ENCODE measurements at regions not wholly inside any gene's neighbourhood (a gene's known extent, or its start where the extent isn't known, plus 50 kb on each side); places are given as distances from the start of the nearest gene placed in this dataset.

DNA sequence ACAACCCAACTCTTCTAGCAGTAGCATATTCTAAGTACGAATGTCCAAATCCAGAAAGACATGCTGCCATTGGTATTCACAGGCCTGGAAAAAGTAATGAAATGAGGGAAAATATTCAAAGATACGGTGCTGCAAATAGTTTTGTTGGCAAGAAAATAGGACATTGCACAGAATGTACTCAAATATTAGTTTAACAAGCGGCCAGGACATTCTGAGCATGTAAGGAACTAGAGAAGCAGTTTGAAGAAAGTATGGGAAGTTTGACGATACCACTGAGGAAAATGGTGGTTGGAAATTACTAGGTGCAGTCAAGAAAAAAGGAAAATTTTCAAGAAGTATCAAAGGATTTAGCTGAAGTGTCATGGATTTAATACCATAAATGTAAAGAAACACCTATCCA lies 468.0 kb upstream of the GRIN3A start:
- no peaks in the 10 kb centered on the region for H3K27me3 ChIP-seq (ENCODE audit: control insufficient read depth, insufficient read depth, low read length)
- no peaks in the 10 kb centered on the region for H3K9me3 ChIP-seq (ENCODE audit: control insufficient read depth, insufficient read depth, low read length)
- CTCF ChIA-PET = no interaction called here
- H3K27ac ChIP-seq (ENCODE audit: low read depth, low read length) = no peak overlapping the region
- TF ChIP-seq, protein P1, sequence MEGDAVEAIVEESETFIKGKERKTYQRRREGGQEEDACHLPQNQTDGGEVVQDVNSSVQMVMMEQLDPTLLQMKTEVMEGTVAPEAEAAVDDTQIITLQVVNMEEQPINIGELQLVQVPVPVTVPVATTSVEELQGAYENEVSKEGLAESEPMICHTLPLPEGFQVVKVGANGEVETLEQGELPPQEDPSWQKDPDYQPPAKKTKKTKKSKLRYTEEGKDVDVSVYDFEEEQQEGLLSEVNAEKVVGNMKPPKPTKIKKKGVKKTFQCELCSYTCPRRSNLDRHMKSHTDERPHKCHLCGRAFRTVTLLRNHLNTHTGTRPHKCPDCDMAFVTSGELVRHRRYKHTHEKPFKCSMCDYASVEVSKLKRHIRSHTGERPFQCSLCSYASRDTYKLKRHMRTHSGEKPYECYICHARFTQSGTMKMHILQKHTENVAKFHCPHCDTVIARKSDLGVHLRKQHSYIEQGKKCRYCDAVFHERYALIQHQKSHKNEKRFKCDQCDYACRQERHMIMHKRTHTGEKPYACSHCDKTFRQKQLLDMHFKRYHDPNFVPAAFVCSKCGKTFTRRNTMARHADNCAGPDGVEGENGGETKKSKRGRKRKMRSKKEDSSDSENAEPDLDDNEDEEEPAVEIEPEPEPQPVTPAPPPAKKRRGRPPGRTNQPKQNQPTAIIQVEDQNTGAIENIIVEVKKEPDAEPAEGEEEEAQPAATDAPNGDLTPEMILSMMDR (IDR thresholded peaks at IDR 0.05; ENCODE audit: low read depth, low read length) = no peak
- H3K4me3 ChIP-seq (ENCODE audit: low read depth, low read length) = no peak overlapping the region
- POLR2A ChIA-PET = no interaction called here
- no peak for DNase-seq (ENCODE audit: low read depth, low spot score)

DNA sequence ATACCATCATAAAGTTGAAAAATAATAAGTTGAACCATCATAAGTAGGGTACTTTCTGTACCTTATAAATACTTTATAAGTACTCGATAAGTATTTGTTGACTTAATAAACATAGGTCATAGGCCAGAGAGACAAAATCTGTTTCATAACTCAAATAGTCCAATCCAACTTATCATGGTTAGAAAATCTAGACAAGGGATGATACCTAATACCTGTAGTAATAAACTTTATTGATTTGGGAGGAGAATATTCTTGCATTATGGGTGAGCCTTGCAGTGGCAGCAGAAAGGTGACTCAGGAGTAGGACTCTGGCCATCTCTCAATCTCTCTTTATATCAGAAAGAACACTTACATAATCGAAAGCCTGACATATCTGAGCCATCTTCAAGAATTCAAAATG lies 466.8 kb upstream of the GRIN3A start:
- no peak overlapping the region for H3K4me3 ChIP-seq (ENCODE audit: low read depth, low read length)
- DNase-seq (ENCODE audit: low read depth, low spot score) = no peak
- CTCF ChIA-PET = no interaction called here
- no peak overlapping the region for H3K27ac ChIP-seq (ENCODE audit: low read depth, low read length)
- no peaks in the 10 kb centered on the region for H3K9me3 ChIP-seq (ENCODE audit: control insufficient read depth, insufficient read depth, low read length)
- no peaks in the 10 kb centered on the region for H3K27me3 ChIP-seq (ENCODE audit: control insufficient read depth, insufficient read depth, low read length)
- POLR2A ChIA-PET = no interaction called here
- TF ChIP-seq, protein P1 (IDR thresholded peaks at IDR 0.05; ENCODE audit: low read depth, low read length) = no peak

DNA sequence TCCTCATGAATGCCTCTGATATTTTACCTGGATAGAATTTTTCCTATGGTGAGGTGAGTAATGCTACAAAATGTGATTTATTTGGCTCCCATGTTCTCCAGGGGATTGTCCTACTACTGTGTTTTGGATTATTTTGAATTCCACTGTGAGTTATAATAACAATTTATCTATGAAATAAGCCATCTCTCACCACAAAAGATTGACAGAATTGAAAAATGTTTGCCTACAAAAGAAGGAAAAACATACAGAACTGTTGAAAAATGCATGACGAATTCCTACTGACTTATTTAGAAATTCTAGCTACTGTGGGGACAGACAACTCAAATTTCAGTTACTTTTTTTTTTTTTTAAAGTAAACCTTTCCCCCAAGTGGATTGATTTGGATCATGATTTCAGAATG lies 463.7 kb upstream of the GRIN3A start:
- DNase-seq (ENCODE audit: low read depth, low spot score) = no peak
- Histone ChIP-seq H3K27ac (ENCODE audit: low read depth, low read length) (no peak overlapping the region), H3K9me3 (ENCODE audit: control insufficient read depth, insufficient read depth, low read length) (no peaks in the 10 kb centered on the region), H3K4me3 (ENCODE audit: low read depth, low read length) (no peak overlapping the region), H3K27me3 (ENCODE audit: control insufficient read depth, insufficient read depth, low read length) (no peaks in the 10 kb centered on the region)
- TF ChIP-seq, protein P1 (IDR thresholded peaks at IDR 0.05; ENCODE audit: low read depth, low read length) = no peak
- POLR2A ChIA-PET = no interaction called here
- CTCF ChIA-PET = no interaction called here

DNA sequence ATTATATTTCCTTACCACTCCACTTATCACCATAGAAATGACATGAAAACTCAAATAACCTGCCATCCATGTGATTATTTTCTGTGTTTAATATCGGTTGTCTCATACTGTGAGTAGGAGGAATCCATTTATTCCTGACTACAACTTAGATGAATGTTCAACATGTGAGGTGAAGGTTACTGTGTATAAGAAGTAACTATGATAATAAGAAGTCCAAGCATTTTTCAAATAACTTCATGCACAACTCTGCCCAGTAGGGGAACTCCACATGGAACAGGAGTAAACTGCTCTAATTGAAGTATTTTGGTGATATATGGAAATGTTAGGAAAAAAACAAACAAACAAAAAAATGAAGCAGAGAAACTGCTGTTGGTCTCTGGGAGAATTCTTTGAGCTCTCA lies 447.5 kb upstream of the GRIN3A start:
- H3K4me3 ChIP-seq (ENCODE audit: low read depth, low read length) = no peak overlapping the region
- H3K9me3 ChIP-seq (ENCODE audit: control insufficient read depth, insufficient read depth, low read length) = peaks cover 4% of the 10 kb centered on the region; the same call in 1 of the 2 replicates
- no peaks in the 10 kb centered on the region for H3K27me3 ChIP-seq (ENCODE audit: control insufficient read depth, insufficient read depth, low read length)
- ChIA-PET POLR2A (no interaction called here), CTCF (no interaction called here)
- no peak overlapping the region for H3K27ac ChIP-seq (ENCODE audit: low read depth, low read length)
- TF ChIP-seq, protein P1 (IDR thresholded peaks at IDR 0.05; ENCODE audit: low read depth, low read length) = no peak
- no peak for DNase-seq (ENCODE audit: low read depth, low spot score)

DNA sequence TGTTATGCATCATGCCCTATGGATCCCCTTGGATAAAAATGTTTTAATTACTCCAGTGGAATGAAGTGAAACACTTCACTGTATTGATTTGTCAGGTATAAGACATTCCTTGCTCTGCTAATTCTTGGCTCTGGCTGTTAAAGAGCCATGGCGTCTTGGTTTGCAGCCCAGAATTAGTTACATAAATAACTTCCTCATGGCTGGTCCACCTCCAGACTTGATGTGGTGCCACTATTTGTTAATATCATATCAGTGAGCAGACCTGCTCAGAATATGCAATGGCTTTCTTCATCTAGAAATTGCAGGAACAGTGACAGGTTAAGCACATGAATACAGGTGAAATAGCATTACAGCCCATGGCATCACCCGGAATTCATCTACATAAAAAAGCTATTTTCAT lies 446.9 kb upstream of the GRIN3A start:
- Histone ChIP-seq H3K27me3 (ENCODE audit: control insufficient read depth, insufficient read depth, low read length) (no peaks in the 10 kb centered on the region), H3K9me3 (ENCODE audit: control insufficient read depth, insufficient read depth, low read length) (peaks cover 4% of the 10 kb centered on the region; the same call in 1 of the 2 replicates), H3K27ac (ENCODE audit: low read depth, low read length) (no peak overlapping the region), H3K4me3 (ENCODE audit: low read depth, low read length) (no peak overlapping the region)
- TF ChIP-seq, protein P1 (IDR thresholded peaks at IDR 0.05; ENCODE audit: low read depth, low read length) = no peak
- ChIA-PET POLR2A (no interaction called here), CTCF (no interaction called here)
- DNase-seq (ENCODE audit: low read depth, low spot score) = no peak

Measured in AG04450 (cell line).